ENCODE measurements at regions not wholly inside any gene's neighbourhood (a gene's known extent, or its start where the extent isn't known, plus 50 kb on each side); places are given as distances from the start of the nearest gene placed in this dataset.

GRCh38 chr21:15455819-15456462, 273.8 kb upstream of the USP25 start (continued):
- TF ChIP-seq ARID3A (IDR thresholded peaks at IDR 0.05; ENCODE audit: low read depth, low read length): peak; percentile 31; the same call in 1 of the 2 replicates
- no peak for TF ChIP-seq KDM5A (IDR thresholded peaks at IDR 0.05; ENCODE audit: borderline replicate concordance, low read length)
- no peak for TF ChIP-seq ZNF430 (CRISPR knock-in tag; IDR thresholded peaks at IDR 0.05)
- peak; percentile 57; the same call in 1 of the 2 replicates for TF ChIP-seq CEBPB (IDR thresholded peaks at IDR 0.05; ENCODE audit: borderline replicate concordance, low read depth, low read length)
- peak; percentile 65 for TF ChIP-seq TEAD3 (CRISPR knock-in tag; optimal IDR thresholded peaks at IDR 0.05; ENCODE audit: borderline replicate concordance)
- no peak for TF ChIP-seq TERF1 (CRISPR knock-in tag; IDR thresholded peaks at IDR 0.05)
- TF ChIP-seq PCBP2 (optimal IDR thresholded peaks at IDR 0.05; ENCODE audit: low read depth, low read length, poor library complexity, severe bottlenecking): no peak
- peak; percentile 30; the same call in 1 of the 2 replicates for TF ChIP-seq WIZ (CRISPR knock-in tag; IDR thresholded peaks at IDR 0.05)
- no peak for TF ChIP-seq CREB3 (CRISPR knock-in tag; IDR thresholded peaks at IDR 0.05)
- 0 out of 2 replicates have a peak, but pooled peaks have one; percentile 5 for TF ChIP-seq KAT7 (CRISPR knock-in tag; IDR thresholded peaks at IDR 0.05; ENCODE audit: borderline replicate concordance)
- no peak for TF ChIP-seq NFYC (CRISPR knock-in tag; IDR thresholded peaks at IDR 0.05)
- TF ChIP-seq GFI1 (CRISPR knock-in tag; IDR thresholded peaks at IDR 0.05; ENCODE audit: borderline replicate concordance): peak; percentile 67; the same call in 1 of the 2 replicates
- peak; percentile 67; the same call in 1 of the 2 replicates for TF ChIP-seq ZNF431 (CRISPR knock-in tag; IDR thresholded peaks at IDR 0.05; ENCODE audit: borderline replicate concordance, low read depth)
- peak; percentile 44; the same call in 1 of the 2 replicates for TF ChIP-seq SAP130 (CRISPR knock-in tag; IDR thresholded peaks at IDR 0.05; ENCODE audit: low read depth)
- TF ChIP-seq FOSL2 (CRISPR knock-in tag; IDR thresholded peaks at IDR 0.05): peak; percentile 62
- no peak for TF ChIP-seq HNRNPK (IDR thresholded peaks at IDR 0.05; ENCODE audit: low read depth, low read length, poor library complexity, severe bottlenecking)
- no peak for TF ChIP-seq MBD4 (IDR thresholded peaks at IDR 0.05; ENCODE audit: borderline replicate concordance, low read length)
- TF ChIP-seq GATAD1 (CRISPR knock-in tag; IDR thresholded peaks at IDR 0.05): 0 out of 2 replicates have a peak, but pooled peaks have one; percentile 18
- TF ChIP-seq ZNF251 (CRISPR knock-in tag; IDR thresholded peaks at IDR 0.05): no peak
- peak; percentile 60; the same call in 1 of the 2 replicates for TF ChIP-seq DRAP1 (CRISPR knock-in tag; IDR thresholded peaks at IDR 0.05)
- TF ChIP-seq STAT5B (CRISPR knock-in tag; IDR thresholded peaks at IDR 0.05): no peak
- TF ChIP-seq KLF11 (CRISPR knock-in tag; IDR thresholded peaks at IDR 0.05): no peak
- no peak for TF ChIP-seq CAMTA2 (CRISPR knock-in tag; IDR thresholded peaks at IDR 0.05; ENCODE audit: borderline replicate concordance)
- TF ChIP-seq FOXP1 (IDR thresholded peaks at IDR 0.05): no peak
- peak; percentile 58; the same call in 1 of the 2 replicates for TF ChIP-seq FOXP1 (CRISPR knock-in tag; IDR thresholded peaks at IDR 0.05)
- peak; percentile 62; the same call in 1 of the 2 replicates for TF ChIP-seq ARNTL (CRISPR knock-in tag; IDR thresholded peaks at IDR 0.05)
